SU-DHL-6 (cell line): ENCODE measurements at regions not wholly inside any gene's neighbourhood (a gene's known extent, or its start where the extent isn't known, plus 50 kb on each side); places are given as distances from the start of the nearest gene placed in this dataset.

Source experiments
- H2AFZ ChIP-seq: fragments of 200-600 bp; sonication (generic); 2 replicates; pipeline ENCODE4 v1.6.1; 2014; ENCODE audit warnings: low read depth, mild to moderate bottlenecking, moderate library complexity, mixed read lengths, antibody characterized with exemption, low read length; ENCODE audit not compliant: severe bottlenecking
- H3F3A ChIP-seq: fragments of 200-600 bp; shearing (Covaris generic); 2 replicates; pipeline ENCODE4 v1.6.0; 2016; ENCODE audit warnings: antibody characterized with exemption, mild to moderate bottlenecking; ENCODE audit not compliant: insufficient read depth
- H3K27ac ChIP-seq: fragments of 200-600 bp; sonication (generic); 2 replicates; pipeline ENCODE4 v1.5.1; 2016; ENCODE audit warnings: low read depth, mild to moderate bottlenecking, low read length, moderate library complexity, mixed read lengths
- H3K27me3 ChIP-seq: fragments of 200-600 bp; sonication (generic), shearing (Covaris generic); 2 replicates; pipeline ENCODE4 v1.6.0; 2014; ENCODE audit warnings: mild to moderate bottlenecking, low read length
- H3K36me3 ChIP-seq: fragments of 200-600 bp; sonication (generic); 2 replicates; pipeline ENCODE4 v1.6.1; 2014; ENCODE audit warnings: mild to moderate bottlenecking, low read length, mixed read lengths
- H3K4me2 ChIP-seq: fragments of 300-600, 200-600 bp; shearing (Covaris generic), sonication (generic); 2 replicates; pipeline ENCODE4 v1.6.0; 2014; ENCODE audit warnings: low read length, low read depth, mild to moderate bottlenecking; ENCODE audit not compliant: poor library complexity, severe bottlenecking
- H3K4me3 ChIP-seq: fragments of 200-600 bp; sonication (generic); 2 replicates; pipeline ENCODE4 v1.5.1; 2014; ENCODE audit warnings: antibody characterized with exemption, low read length, mild to moderate bottlenecking, mixed read lengths; ENCODE audit not compliant: insufficient read depth, poor library complexity, severe bottlenecking
- H3K79me2 ChIP-seq: fragments of 200-600 bp; sonication (generic); 2 replicates; pipeline ENCODE4 v1.6.1; 2014; ENCODE audit warnings: mild to moderate bottlenecking, low read length, moderate library complexity; ENCODE audit not compliant: insufficient read depth
- H3K9ac ChIP-seq: fragments of 200-600 bp; sonication (generic); 2 replicates; pipeline ENCODE4 v1.7.0; 2014; ENCODE audit warnings: mild to moderate bottlenecking, low read length
- H3K9me2 ChIP-seq: fragments of 200-600 bp; sonication (generic); replicated peaks from 2 replicates; pipeline ENCODE4 v1.6.1; 2014; ENCODE audit warnings: low read length; ENCODE audit not compliant: insufficient read depth
- H3K9me3 ChIP-seq: fragments of 200-600 bp; sonication (generic); 2 replicates; pipeline ENCODE4 v1.6.1; 2014; ENCODE audit warnings: low read length, mixed read lengths; ENCODE audit not compliant: insufficient read depth
- H4K20me1 ChIP-seq: fragments of 200-600 bp; sonication (generic); 2 replicates; pipeline ENCODE4 v1.6.1; 2014; ENCODE audit warnings: low read depth, mild to moderate bottlenecking, antibody characterized with exemption, low read length, moderate library complexity, mixed read lengths
- CTCF ChIP-seq: fragments of 200-600 bp; sonication (generic); IDR thresholded peaks from one replicate; pipeline ENCODE4 v1.5.1; 2017; ENCODE audit warnings: antibody characterized with exemption, mild to moderate bottlenecking, low read length, moderate library complexity; ENCODE audit not compliant: insufficient read depth, poor library complexity, severe bottlenecking
- EZH2phosphoT487 ChIP-seq: fragments of 200-600 bp; sonication (generic), shearing (Covaris generic); conservative IDR thresholded peaks from 2 replicates; pipeline ENCODE4 v1.6.1; 2018; ENCODE audit warnings: mild to moderate bottlenecking, antibody characterized with exemption, low read length, moderate library complexity, mixed read lengths

DNA sequence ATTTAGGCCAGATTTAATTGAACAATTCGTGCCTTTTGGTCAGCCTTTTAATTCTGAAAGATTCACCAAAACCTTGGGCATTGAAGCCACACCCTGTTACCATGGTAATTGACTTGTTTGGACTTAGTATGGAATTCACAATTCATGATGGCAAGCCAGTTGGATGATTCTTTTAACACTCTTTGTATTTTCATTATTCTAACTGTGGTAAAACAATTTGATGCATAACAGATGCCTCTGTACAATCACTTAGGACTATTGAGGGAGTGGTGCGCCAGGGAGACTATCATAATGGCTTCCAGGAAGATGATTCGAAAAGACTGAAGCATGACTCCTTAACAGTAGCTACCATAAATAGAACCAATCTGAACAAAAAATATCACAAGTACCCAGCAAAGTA, 381.1 kb upstream of the ADAMTS16 start:
- Histone ChIP-seq H3K4me2 (peak overlapping the region; percentile 41), H3K27ac (no peak overlapping the region), H2AFZ (peak overlapping the region; percentile 69), H4K20me1 (no peaks in the 10 kb centered on the region), H3K36me3 (no peaks in the 10 kb centered on the region), H3K4me3 (no peak overlapping the region), H3K9ac (no peak overlapping the region), H3K9me2 (no peaks in the 10 kb centered on the region), H3K27me3 (no peaks in the 10 kb centered on the region), H3K79me2 (no peaks in the 10 kb centered on the region), H3F3A (no peaks in the 10 kb centered on the region), H3K9me3 (no peaks in the 10 kb centered on the region)
- TF ChIP-seq EZH2phosphoT487 (no peak), CTCF (no peak)

GRCh38 chr5:4762316-4762715, 377.8 kb upstream of the ADAMTS16 start:
- Histone ChIP-seq H2AFZ (no peak overlapping the region), H3K9me3 (peaks cover 6% of the 10 kb centered on the region; the same call in 1 of the 2 replicates), H3K9me2 (no peaks in the 10 kb centered on the region), H3K27me3 (no peaks in the 10 kb centered on the region), H3K4me3 (no peak overlapping the region), H3F3A (no peaks in the 10 kb centered on the region), H3K9ac (no peak overlapping the region), H3K4me2 (no peak overlapping the region), H3K79me2 (no peaks in the 10 kb centered on the region), H3K27ac (no peak overlapping the region), H3K36me3 (no peaks in the 10 kb centered on the region), H4K20me1 (no peaks in the 10 kb centered on the region)
- no peak for TF ChIP-seq CTCF
- TF ChIP-seq EZH2phosphoT487, result no peak

GRCh38 chr5:4765411-4765810, 374.7 kb upstream of the ADAMTS16 start:
- Histone ChIP-seq H3K27me3 (no peaks in the 10 kb centered on the region), H3F3A (no peaks in the 10 kb centered on the region), H3K9ac (no peak overlapping the region), H3K27ac (no peak overlapping the region), H3K4me3 (no peak overlapping the region), H3K9me2 (no peaks in the 10 kb centered on the region), H4K20me1 (no peaks in the 10 kb centered on the region), H3K79me2 (no peaks in the 10 kb centered on the region), H3K4me2 (no peak overlapping the region), H3K9me3 (peaks cover 6% of the 10 kb centered on the region; the same call in 1 of the 2 replicates), H3K36me3 (no peaks in the 10 kb centered on the region), H2AFZ (no peak overlapping the region)
- TF ChIP-seq CTCF (no peak), EZH2phosphoT487 (no peak)

GRCh38 chr5:4766101-4766500, 374.0 kb upstream of the ADAMTS16 start:
- Histone ChIP-seq H3K4me3 (no peak overlapping the region), H3K79me2 (no peaks in the 10 kb centered on the region), H3F3A (no peaks in the 10 kb centered on the region), H3K4me2 (no peak overlapping the region), H3K36me3 (no peaks in the 10 kb centered on the region), H3K27ac (no peak overlapping the region), H3K27me3 (no peaks in the 10 kb centered on the region), H3K9ac (no peak overlapping the region), H3K9me2 (no peaks in the 10 kb centered on the region), H2AFZ (no peak overlapping the region), H3K9me3 (peaks cover 6% of the 10 kb centered on the region), H4K20me1 (no peaks in the 10 kb centered on the region)
- no peak for TF ChIP-seq EZH2phosphoT487
- TF ChIP-seq CTCF, result no peak
